Prostate gland (tissue), 2 donors: ENCODE measurements at regions not wholly inside any gene's neighbourhood (a gene's known extent, or its start where the extent isn't known, plus 50 kb on each side); places are given as distances from the start of the nearest gene placed in this dataset.

Experiments used
- CTCF ChIP-seq, 4 experiments: fragments of 200-600 bp in 2 of 4; fragments of 450-650 bp in 2 of 4; sonication (generic) in 2 of 4; IDR thresholded peaks; 1 replicate in 3 of 4; 2 replicates in 1 of 4; pipeline ENCODE4 v1.5.1; 2016 to 2019; ENCODE audit warnings: antibody characterized with exemption in 4 of 4, mild to moderate bottlenecking in 2 of 4, moderate library complexity in 2 of 4
- POLR2A ChIP-seq: fragments of 450-650 bp; IDR thresholded peaks from one replicate; pipeline ENCODE4 v1.6.1; 2016; ENCODE audit warnings: antibody characterized with exemption, mild to moderate bottlenecking
- POLR2AphosphoS5 ChIP-seq: sonication (generic); formaldehyde crosslinking; IDR thresholded peaks from one replicate; pipeline ENCODE4 v1.6.1; 2017; ENCODE audit warnings: antibody characterized with exemption

GRCh38 chr10:109668703-109669102, 254.6 kb downstream of the XPNPEP1 start:
- no peak for TF ChIP-seq POLR2AphosphoS5
- no peak for TF ChIP-seq CTCF (IDR thresholded peaks at IDR 0.05)
- no peak for TF ChIP-seq POLR2A
